Uterus (tissue), 3 donors: ENCODE measurements at regions not wholly inside any gene's neighbourhood (a gene's known extent, or its start where the extent isn't known, plus 50 kb on each side); places are given as distances from the start of the nearest gene placed in this dataset.

ENCODE experiments used
- DNase-seq, 2 donors: peaks; one replicate each; pipeline ENCODE4 v3.0.0-alpha.2; 2019 to 2020
- H3K27ac ChIP-seq, 2 donors: fragments of 200-600 bp; sonication (generic); 1 replicate in 1 of 2; 2 replicates in 1 of 2; pipeline ENCODE4 v1.5.1; 2016 to 2018
- H3K27me3 ChIP-seq, 2 donors: fragments of 200-600 bp; sonication (generic); one replicate each; pipeline ENCODE4 v1.5.1; 2018 to 2019; ENCODE audit warnings: control low read depth in 1 of 2
- H3K36me3 ChIP-seq, 2 donors: fragments of 200-600 bp; sonication (generic); one replicate each; pipeline ENCODE4 v1.5.1; 2019; ENCODE audit warnings: control low read depth in 1 of 2
- H3K4me1 ChIP-seq, 2 donors: fragments of 200-600 bp; sonication (generic); one replicate each; pipeline ENCODE4 v1.5.1; 2018 to 2019; ENCODE audit warnings: control low read depth in 1 of 2
- H3K4me3 ChIP-seq, 2 donors: fragments of 200-600 bp; sonication (generic); 1 replicate in 1 of 2; 2 replicates in 1 of 2; pipeline ENCODE4 v1.5.1; 2018 to 2019; ENCODE audit warnings: mild to moderate bottlenecking in 1 of 2
- H3K9me3 ChIP-seq, 2 donors: fragments of 200-600 bp; sonication (generic); one replicate each; pipeline ENCODE4 v1.5.1; 2019; ENCODE audit warnings: control low read depth in 1 of 2
- POLR2A ChIP-seq, 2 donors: fragments of 450-650 bp; IDR thresholded peaks; one replicate each; pipeline ENCODE4 v1.6.1; 2016; ENCODE audit warnings: antibody characterized with exemption in 2 of 2, mild to moderate bottlenecking in 1 of 2, moderate library complexity in 1 of 2
- intact Hi-C: fragments of 100-400 bp; cut with DNase I; formaldehyde crosslinking; loops from one replicate; pipeline ENCODE4 v1.15.1; 2023; ENCODE audit warnings: low total_unique reads
- TF ChIP-seq, protein P1 (sequence below), 4 experiments: fragments of 200-600 bp in 2 of 4; fragments of 450-650 bp in 2 of 4; sonication (generic) in 2 of 4; IDR thresholded peaks; one replicate each; pipeline ENCODE4 v1.5.1; 2016 to 2019; ENCODE audit warnings: antibody characterized with exemption in 4 of 4, mild to moderate bottlenecking in 2 of 4, moderate library complexity in 1 of 4
- donor health status: DM: yes; HTN: yes; CAD: no.

DNA sequence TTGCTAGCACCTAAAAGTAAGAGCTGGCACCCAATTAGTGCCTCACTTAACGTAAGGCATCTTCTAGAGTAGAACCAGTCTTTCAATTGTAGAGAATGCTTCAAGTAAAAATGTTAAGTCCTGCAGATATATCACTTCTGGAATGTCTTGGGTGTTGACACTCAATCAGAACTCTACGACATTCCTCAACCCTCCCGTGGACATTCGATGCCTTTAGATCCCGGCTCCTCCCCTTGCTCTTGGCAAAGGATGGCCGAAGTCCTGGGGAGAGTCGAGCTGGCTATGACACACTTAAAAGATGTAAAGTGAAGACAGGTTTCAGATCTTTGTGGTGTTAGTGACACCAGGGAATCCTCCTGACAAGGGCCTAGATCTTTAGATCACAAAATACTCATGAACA lies 87.5 kb upstream of the ERCC6L2 start:
- intact Hi-C loops, result no loop called here
- no peak for TF ChIP-seq POLR2A (IDR thresholded peaks at IDR 0.05)
- TF ChIP-seq, protein P1, sequence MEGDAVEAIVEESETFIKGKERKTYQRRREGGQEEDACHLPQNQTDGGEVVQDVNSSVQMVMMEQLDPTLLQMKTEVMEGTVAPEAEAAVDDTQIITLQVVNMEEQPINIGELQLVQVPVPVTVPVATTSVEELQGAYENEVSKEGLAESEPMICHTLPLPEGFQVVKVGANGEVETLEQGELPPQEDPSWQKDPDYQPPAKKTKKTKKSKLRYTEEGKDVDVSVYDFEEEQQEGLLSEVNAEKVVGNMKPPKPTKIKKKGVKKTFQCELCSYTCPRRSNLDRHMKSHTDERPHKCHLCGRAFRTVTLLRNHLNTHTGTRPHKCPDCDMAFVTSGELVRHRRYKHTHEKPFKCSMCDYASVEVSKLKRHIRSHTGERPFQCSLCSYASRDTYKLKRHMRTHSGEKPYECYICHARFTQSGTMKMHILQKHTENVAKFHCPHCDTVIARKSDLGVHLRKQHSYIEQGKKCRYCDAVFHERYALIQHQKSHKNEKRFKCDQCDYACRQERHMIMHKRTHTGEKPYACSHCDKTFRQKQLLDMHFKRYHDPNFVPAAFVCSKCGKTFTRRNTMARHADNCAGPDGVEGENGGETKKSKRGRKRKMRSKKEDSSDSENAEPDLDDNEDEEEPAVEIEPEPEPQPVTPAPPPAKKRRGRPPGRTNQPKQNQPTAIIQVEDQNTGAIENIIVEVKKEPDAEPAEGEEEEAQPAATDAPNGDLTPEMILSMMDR (IDR thresholded peaks at IDR 0.05), result no peak
- Histone ChIP-seq H3K4me3 (no peak overlapping the region), H3K4me1 (no peaks in the 10 kb centered on the region), H3K9me3 (no peaks in the 10 kb centered on the region), H3K27ac (no peak overlapping the region), H3K27me3 (no peaks in the 10 kb centered on the region), H3K36me3 (no peaks in the 10 kb centered on the region)
- no peak for DNase-seq

DNA sequence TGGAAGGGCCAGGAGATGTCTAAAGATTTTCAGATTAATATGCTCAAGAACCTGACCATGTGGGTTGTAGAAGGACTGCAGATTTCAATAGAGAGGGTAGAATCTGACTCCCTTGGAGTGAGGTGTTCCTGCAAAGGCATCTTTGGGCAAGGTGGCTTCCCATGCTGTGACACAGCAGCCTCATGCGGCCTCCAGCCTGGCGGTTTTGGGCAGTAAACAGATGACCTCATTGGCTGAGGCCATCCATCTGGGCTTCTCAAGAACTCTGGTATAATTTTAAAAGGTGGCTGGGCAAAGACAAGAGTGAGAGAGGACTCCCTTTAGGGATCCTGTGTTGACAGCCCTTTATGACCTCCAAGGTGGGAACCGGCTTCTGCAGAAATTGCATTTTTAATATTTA lies 90.3 kb upstream of the ERCC6L2 start:
- DNase-seq, result no peak
- H3K9me3 ChIP-seq, result no peaks in the 10 kb centered on the region
- TF ChIP-seq POLR2A (IDR thresholded peaks at IDR 0.05), result no peak
- TF ChIP-seq, protein P1 (IDR thresholded peaks at IDR 0.05), result no peak
- no peaks in the 10 kb centered on the region for H3K27me3 ChIP-seq
- intact Hi-C loops, result no loop called here
- H3K4me3 ChIP-seq, result no peak overlapping the region
- H3K4me1 ChIP-seq, result no peaks in the 10 kb centered on the region
- no peaks in the 10 kb centered on the region for H3K36me3 ChIP-seq
- H3K27ac ChIP-seq, result no peak overlapping the region

DNA sequence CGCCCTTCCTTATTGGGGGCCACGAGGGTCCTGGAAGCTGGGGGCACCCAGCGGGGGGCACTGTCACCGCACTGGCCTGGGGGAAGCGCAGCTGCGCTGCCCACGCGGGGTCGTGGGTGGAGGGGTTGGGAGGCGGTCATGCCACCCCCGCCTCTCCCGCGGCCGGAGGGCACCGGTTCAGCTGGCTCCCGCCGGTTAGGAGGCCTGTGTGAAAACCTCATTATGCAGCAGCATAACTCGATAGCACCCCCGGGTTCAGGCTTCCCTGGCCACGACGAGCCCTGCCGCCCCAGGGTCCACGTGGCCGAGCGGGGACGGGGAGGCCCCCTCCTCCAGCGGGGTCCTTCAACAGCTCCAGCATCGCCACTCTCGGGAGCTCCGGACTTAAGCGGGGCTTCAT lies 91.2 kb upstream of the ERCC6L2 start:
- intact Hi-C loops, result no loop called here
- DNase-seq, result no peak
- H3K4me3 ChIP-seq, result no peak overlapping the region
- H3K27ac ChIP-seq, result no peak overlapping the region
- TF ChIP-seq, protein P1 (IDR thresholded peaks at IDR 0.05), result no peak
- TF ChIP-seq POLR2A (IDR thresholded peaks at IDR 0.05), result no peak
- no peaks in the 10 kb centered on the region for H3K27me3 ChIP-seq
- H3K36me3 ChIP-seq, result no peaks in the 10 kb centered on the region
- no peaks in the 10 kb centered on the region for H3K9me3 ChIP-seq
- no peaks in the 10 kb centered on the region for H3K4me1 ChIP-seq

DNA sequence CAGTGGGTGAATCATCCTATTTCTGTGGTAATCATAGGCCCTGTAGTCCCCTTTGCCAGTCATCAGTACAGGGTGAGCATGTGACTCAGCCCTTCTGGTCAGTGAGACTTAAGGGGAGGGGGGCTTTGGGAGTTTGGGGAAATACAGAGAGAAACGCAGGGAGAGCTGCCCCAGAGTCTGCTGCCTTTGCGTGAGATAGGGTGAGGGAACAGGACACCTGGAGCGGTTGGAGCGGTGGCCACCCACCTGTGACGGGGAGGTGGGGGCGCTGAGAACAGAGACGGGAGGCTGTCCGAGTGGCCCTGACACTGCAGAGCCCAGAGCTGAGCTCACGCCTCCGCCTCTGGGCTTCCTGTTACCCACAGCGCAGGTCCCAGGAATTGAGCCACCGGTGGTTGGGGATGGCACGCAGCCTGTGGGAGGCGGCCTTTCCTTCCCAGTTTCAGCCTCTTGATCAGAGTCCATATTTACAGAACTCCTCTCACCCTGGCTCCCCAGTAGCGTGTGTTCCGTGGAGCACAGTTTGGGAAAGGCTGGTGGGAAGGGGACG lies 92.0 kb upstream of the ERCC6L2 start:
- no peaks in the 10 kb centered on the region for H3K27me3 ChIP-seq
- no peak for TF ChIP-seq POLR2A (IDR thresholded peaks at IDR 0.05)
- TF ChIP-seq, protein P1 (IDR thresholded peaks at IDR 0.05), result no peak
- intact Hi-C loops, result no loop called here
- no peak for DNase-seq
- H3K9me3 ChIP-seq, result no peaks in the 10 kb centered on the region
- H3K36me3 ChIP-seq, result no peaks in the 10 kb centered on the region
- no peak overlapping the region for H3K4me3 ChIP-seq
- H3K4me1 ChIP-seq, result no peaks in the 10 kb centered on the region
- H3K27ac ChIP-seq, result no peak overlapping the region

DNA sequence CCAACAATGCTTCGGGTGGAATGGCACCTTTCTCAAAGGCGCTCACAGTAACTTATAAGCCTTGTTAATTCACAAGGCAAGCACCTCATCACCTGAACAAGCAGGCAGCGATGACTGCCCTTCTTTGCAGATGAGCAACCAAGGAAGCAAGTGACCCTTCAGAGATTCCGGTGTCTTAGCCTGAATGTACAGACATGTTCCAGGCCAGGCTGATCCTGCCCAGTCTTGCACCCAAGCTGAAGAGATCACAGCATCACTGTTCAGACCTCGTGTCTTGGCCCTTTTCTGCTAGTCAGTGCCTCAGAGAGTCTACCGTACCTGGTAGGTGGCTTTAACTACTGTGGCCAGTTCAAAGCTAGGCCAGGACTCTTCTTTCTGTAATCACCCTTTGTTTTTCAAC lies 94.7 kb upstream of the ERCC6L2 start:
- intact Hi-C loops, result no loop called here
- Histone ChIP-seq H3K27me3 (no peaks in the 10 kb centered on the region), H3K4me3 (no peak overlapping the region), H3K4me1 (no peaks in the 10 kb centered on the region), H3K36me3 (no peaks in the 10 kb centered on the region), H3K27ac (no peak overlapping the region), H3K9me3 (no peaks in the 10 kb centered on the region)
- no peak for TF ChIP-seq POLR2A (IDR thresholded peaks at IDR 0.05)
- TF ChIP-seq, protein P1 (IDR thresholded peaks at IDR 0.05), result no peak
- DNase-seq, result no peak
